ENCODE measurements at regions not wholly inside any gene's neighbourhood (a gene's known extent, or its start where the extent isn't known, plus 50 kb on each side); places are given as distances from the start of the nearest gene placed in this dataset.

GRCh38 chr13:108439556-108439955 lies 170.0 kb downstream of the TNFSF13B start:
- TF ChIP-seq CTCF (IDR thresholded peaks at IDR 0.05; ENCODE audit: low read length), result no peak
- TF ChIP-seq EZH2 (optimal IDR thresholded peaks at IDR 0.05; ENCODE audit: low read depth, low read length), result no peak
- no peak for TF ChIP-seq EZH2phosphoT487 (IDR thresholded peaks at IDR 0.05; ENCODE audit: low read length)

Measured in MM.1S (cell line).